ENCODE measurements at regions not wholly inside any gene's neighbourhood (a gene's known extent, or its start where the extent isn't known, plus 50 kb on each side); places are given as distances from the start of the nearest gene placed in this dataset.

DNA sequence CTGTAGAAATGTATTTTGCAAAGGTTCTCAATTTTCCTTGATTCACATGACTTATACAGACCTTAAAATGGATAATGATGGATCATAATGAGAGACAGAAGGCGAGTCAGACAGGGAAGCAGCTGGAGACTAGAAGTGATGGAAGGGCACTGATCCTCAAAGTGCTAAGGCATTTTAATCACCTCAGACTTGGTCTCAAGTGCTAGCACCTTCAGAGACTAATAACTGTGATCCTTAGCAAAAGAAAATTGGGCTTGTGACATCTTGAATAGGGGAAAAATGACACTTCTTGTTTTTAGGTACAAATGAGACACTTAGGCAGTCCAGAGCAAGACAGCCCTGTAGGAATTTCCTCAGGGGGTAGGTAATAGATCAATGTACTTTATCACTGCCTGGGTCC lies 1011.7 kb downstream of the SQOR start:
- TF ChIP-seq TAF1 (IDR thresholded peaks at IDR 0.05; ENCODE audit: borderline replicate concordance, insufficient read depth, low read length): no peak
- TF ChIP-seq POLR2AphosphoS5 (IDR thresholded peaks at IDR 0.05; ENCODE audit: low read depth, low read length): no peak
- TF ChIP-seq REST (IDR thresholded peaks at IDR 0.05; ENCODE audit: insufficient read depth in 1 of 2, low read depth in 2 of 2, low read length in 2 of 2): no peak
- TF ChIP-seq SIN3A (IDR thresholded peaks at IDR 0.05; ENCODE audit: borderline replicate concordance, insufficient read depth, low read length): no peak
- no peak for TF ChIP-seq FOXP2 (optimal IDR thresholded peaks at IDR 0.05; ENCODE audit: borderline replicate concordance, extremely low read depth, extremely low read length, insufficient read depth)
